ENCODE measurements at regions not wholly inside any gene's neighbourhood (a gene's known extent, or its start where the extent isn't known, plus 50 kb on each side); places are given as distances from the start of the nearest gene placed in this dataset.

GRCh38 chr17:34051046-34051445, 204.0 kb upstream of the CCL2 start:
- H3K9me3 ChIP-seq, result no peaks in the 10 kb centered on the region
- no peak overlapping the region for H3K27ac ChIP-seq
- no peaks in the 10 kb centered on the region for H3K27me3 ChIP-seq
- no peak overlapping the region for H3K4me3 ChIP-seq
- DNase-seq, result no peak
- H3K36me3 ChIP-seq, result no peaks in the 10 kb centered on the region
- no peak for TF ChIP-seq CTCF (IDR thresholded peaks at IDR 0.05)
- no peak for TF ChIP-seq POLR2A (IDR thresholded peaks at IDR 0.05)
- no peaks in the 10 kb centered on the region for H3K4me1 ChIP-seq

GRCh38 chr17:34054495-34054894, 200.6 kb upstream of the CCL2 start:
- Histone ChIP-seq H3K27me3 (no peaks in the 10 kb centered on the region), H3K36me3 (no peaks in the 10 kb centered on the region), H3K9me3 (no peaks in the 10 kb centered on the region), H3K4me3 (no peak overlapping the region), H3K4me1 (no peaks in the 10 kb centered on the region), H3K27ac (no peak overlapping the region)
- TF ChIP-seq POLR2A (IDR thresholded peaks at IDR 0.05), result no peak
- TF ChIP-seq CTCF (IDR thresholded peaks at IDR 0.05), result no peak
- no peak for DNase-seq

GRCh38 chr17:34055606-34056005, 199.5 kb upstream of the CCL2 start:
- DNase-seq, result no peak
- Histone ChIP-seq H3K27ac (no peak overlapping the region), H3K4me1 (no peaks in the 10 kb centered on the region), H3K36me3 (no peaks in the 10 kb centered on the region), H3K9me3 (no peaks in the 10 kb centered on the region), H3K27me3 (no peaks in the 10 kb centered on the region), H3K4me3 (no peak overlapping the region)
- TF ChIP-seq CTCF (IDR thresholded peaks at IDR 0.05) (no peak), POLR2A (IDR thresholded peaks at IDR 0.05) (no peak)

GRCh38 chr17:34059423-34060220, 195.5 kb upstream of the CCL2 start:
- Histone ChIP-seq H3K9me3 (no peaks in the 10 kb centered on the region), H3K4me3 (no peak overlapping the region), H3K4me1 (no peaks in the 10 kb centered on the region), H3K36me3 (no peaks in the 10 kb centered on the region), H3K27me3 (no peaks in the 10 kb centered on the region), H3K27ac (no peak overlapping the region)
- TF ChIP-seq CTCF (IDR thresholded peaks at IDR 0.05) (no peak), POLR2A (IDR thresholded peaks at IDR 0.05) (no peak)
- no peak for DNase-seq

GRCh38 chr17:34066528-34066927, 188.6 kb upstream of the CCL2 start:
- TF ChIP-seq POLR2A (IDR thresholded peaks at IDR 0.05) (no peak), CTCF (IDR thresholded peaks at IDR 0.05) (no peak)

More at GRCh38 chr17:34066528-34066927, 188.6 kb upstream of the CCL2 start:
- Histone ChIP-seq H3K4me1 (no peaks in the 10 kb centered on the region), H3K36me3 (no peaks in the 10 kb centered on the region), H3K9me3 (no peaks in the 10 kb centered on the region), H3K27me3 (no peaks in the 10 kb centered on the region), H3K27ac (no peak overlapping the region), H3K4me3 (no peak overlapping the region)
- no peak for DNase-seq

All from Peyer's patch (tissue), 4 donors.